K562 (cell line): ENCODE measurements at regions not wholly inside any gene's neighbourhood (a gene's known extent, or its start where the extent isn't known, plus 50 kb on each side); places are given as distances from the start of the nearest gene placed in this dataset.

Experiments used
- ATAC-seq: fragments of 200-7000 bp; cut with Tn5 transposase; 3 replicates; pipeline ENCODE4 v1.9.1; 2020; ENCODE audit warnings: moderate library complexity
- BruUV-seq: library from RNA; stranded (reverse); fragments of 400-500 nt; replicated peaks from 2 replicates; lab custom pipeline; 2021; lab: Mats Ljungman, UMichigan
- CTCF ChIA-PET: fragments of 300-600 bp; formaldehyde crosslinking; extraction: SDS; loops from one replicate; lab custom pipeline; 2021; ENCODE audit warnings: low intra/inter-chr PET ratio; lab: Yijun Ruan, JAX
- POLR2A ChIA-PET: fragments of 300-600, 350-650 bp; sonication (Branson Sonifier 250); formaldehyde crosslinking; extraction: SDS; loops from one replicate; lab custom pipeline; 2021; ENCODE audit warnings: antibody characterized with exemption, inconsistent platforms; lab: Yijun Ruan, JAX
- DNase-seq, 4 experiments: peaks; one replicate each; pipeline versions ENCODE4 v3.0.0 to v3.0.0-alpha.2; 2011 to 2018; ENCODE audit warnings: low spot score in 3 of 4, mixed read lengths in 3 of 4; ENCODE audit errors: extremely low read depth in 1 of 4
- FAIRE-seq: peaks from 2 replicates; lab custom pipeline; 2011; peaks lifted over from hg19 to GRCh38; lab: Jason Lieb, UNC
- H2AFZ ChIP-seq: 2 replicates; pipeline ENCODE4 v1.6.0; 2011; ENCODE audit warnings: low read depth, low read length, control low read depth, inconsistent platforms
- H3K27ac ChIP-seq: fragments of 200-600 bp; 3 replicates; pipeline ENCODE4 v1.8.0; 2011; ENCODE audit warnings: low read depth, mild to moderate bottlenecking, control low read depth, inconsistent platforms, low read length, moderate library complexity, mixed read lengths; ENCODE audit errors: extremely low read depth
- H3K27me3 ChIP-seq, 2 experiments: fragments of 300-600 bp in 1 of 2; 2 replicates in 1 of 2; 3 replicates in 1 of 2; pipeline versions ENCODE4 v1.6.0 to v1.8.0; 2011; ENCODE audit warnings: inconsistent platforms in 2 of 2, low read length in 2 of 2, mild to moderate bottlenecking in 1 of 2, mixed read lengths in 1 of 2, moderate library complexity in 1 of 2; ENCODE audit not compliant: control insufficient read depth in 2 of 2, insufficient read depth in 2 of 2
- H3K36me3 ChIP-seq: fragments of 300-600 bp; 3 replicates; pipeline ENCODE4 v1.8.0; 2011; ENCODE audit warnings: mild to moderate bottlenecking, low read length, inconsistent platforms; ENCODE audit not compliant: control insufficient read depth, insufficient read depth
- H3K4me1 ChIP-seq, 2 experiments: fragments of 200-600 bp in 1 of 2; replicated peaks in 1 of 2; 2 replicates in 1 of 2; 3 replicates in 1 of 2; pipeline versions ENCODE4 v1.5.1 to v1.8.0; 2011; ENCODE audit warnings: inconsistent platforms in 2 of 2, low read length in 2 of 2, mild to moderate bottlenecking in 1 of 2, mixed read lengths in 1 of 2, moderate library complexity in 1 of 2; ENCODE audit not compliant: control insufficient read depth in 2 of 2, insufficient read depth in 2 of 2
- H3K4me2 ChIP-seq: 2 replicates; pipeline ENCODE4 v1.6.1; 2011; ENCODE audit warnings: low read length, control low read depth, inconsistent platforms, mixed read lengths; ENCODE audit not compliant: insufficient read depth
- H3K4me3 ChIP-seq: fragments of 200-600 bp; sonication (generic), shearing (Covaris generic); 2 replicates; pipeline ENCODE4 v1.5.1; 2016; ENCODE audit warnings: control low read depth, inconsistent platforms
- H3K79me2 ChIP-seq: fragments of 200-600 bp; 3 replicates; pipeline ENCODE4 v1.8.0; 2011; ENCODE audit warnings: low read length, inconsistent platforms; ENCODE audit not compliant: control insufficient read depth, insufficient read depth
- H3K9ac ChIP-seq, 2 experiments: 2 replicates each; pipeline versions ENCODE4 v1.6.0 to v1.6.1; 2011; ENCODE audit warnings: low read depth in 2 of 2, low read length in 2 of 2, control low read depth in 1 of 2, inconsistent platforms in 1 of 2, mild to moderate bottlenecking in 1 of 2, mixed read lengths in 1 of 2; ENCODE audit not compliant: insufficient read depth in 1 of 2
- H3K9me1 ChIP-seq: one replicate; pipeline ENCODE4 v1.6.0; 2011; ENCODE audit warnings: inconsistent platforms, mild to moderate bottlenecking, low read length, moderate library complexity; ENCODE audit not compliant: control insufficient read depth, insufficient read depth
- H3K9me3 ChIP-seq: replicated peaks from 2 replicates; pipeline ENCODE4 v1.5.1; 2011; ENCODE audit warnings: low read depth, low read length, inconsistent platforms; ENCODE audit not compliant: control insufficient read depth, insufficient read depth
- H4K20me1 ChIP-seq: replicated peaks from 2 replicates; pipeline ENCODE4 v1.6.1; 2011; ENCODE audit warnings: low read length, inconsistent platforms, mixed read lengths; ENCODE audit not compliant: control insufficient read depth, insufficient read depth
- ARHGAP35 ChIP-seq: fragments of 450-650 bp; IDR thresholded peaks from 2 replicates; pipeline ENCODE4 v1.6.1; 2018; ENCODE audit not compliant: partially characterized antibody
- E2F3 ChIP-seq: fragments of 250-450 bp; sonication (Bioruptor Pico); IDR thresholded peaks from 2 replicates; pipeline ENCODE4 v1.4.0; 2020; ENCODE audit warnings: mild to moderate bottlenecking
- EGR1 ChIP-seq: fragments of 450-650 bp; conservative IDR thresholded peaks from 2 replicates; pipeline ENCODE4 v1.6.1; 2017; ENCODE audit warnings: mild to moderate bottlenecking
- ELK3 ChIP-seq: fragments of 450-650 bp; formaldehyde crosslinking; IDR thresholded peaks from 2 replicates; pipeline ENCODE4 v1.4.0; 2020; ENCODE audit warnings: mild to moderate bottlenecking
- GABPB2 ChIP-seq: fragments of 250-450 bp; sonication (Bioruptor Pico); conservative IDR thresholded peaks from 2 replicates; pipeline ENCODE4 v1.5.1; 2021; ENCODE audit warnings: mild to moderate bottlenecking
- GTF2F1 ChIP-seq: IDR thresholded peaks from 2 replicates; pipeline ENCODE4 v1.6.1; 2011; ENCODE audit warnings: low read depth, low read length, improper control_type of control experiment
- HMBOX1 ChIP-seq: sonication (generic); IDR thresholded peaks from 2 replicates; pipeline ENCODE4 v1.6.1; 2016
- MCM7 ChIP-seq, 2 experiments: fragments of 450-650 bp; IDR thresholded peaks; 2 replicates each; pipeline ENCODE4 v1.6.1; 2016 to 2018
- MEF2D ChIP-seq: conservative IDR thresholded peaks from 2 replicates; pipeline ENCODE4 v1.6.1; 2016; ENCODE audit warnings: low read depth, missing genetic modification characterization, missing compliant biosample characterization
- NKRF ChIP-seq: fragments of 450-650 bp; IDR thresholded peaks from 2 replicates; pipeline ENCODE4 v1.6.1; 2016; ENCODE audit warnings: borderline replicate concordance
- PURB ChIP-seq: sonication (generic); formaldehyde crosslinking; IDR thresholded peaks from 2 replicates; pipeline ENCODE4 v1.9.0; 2021; ENCODE audit warnings: low read depth, mild to moderate bottlenecking, missing genetic modification reagents
- ZNF316 ChIP-seq: fragments of 450-650 bp; IDR thresholded peaks from 2 replicates; pipeline ENCODE4 v1.6.1; 2016
- WGBS: fragments of 100-300 bp; shearing (Covaris generic); methylation state at CpG from one replicate; pipeline ENCODE4 v1.1.6; 2016; ENCODE audit warnings: low coverage, mixed read lengths; ENCODE audit not compliant: insufficient coverage; ENCODE audit errors: missing lambda C conversion rate; 5-methylcytosine and 5-hydroxymethylcytosine counted together
- in situ Hi-C: fragments of 300-500 bp; cut with MboI; formaldehyde crosslinking; loops from 4 replicates; pipeline ENCODE4 v1.15.0; 2018; ENCODE audit warnings: inconsistent platforms, mixed read lengths
- intact Hi-C: fragments of 100-400 bp; cut with micrococcal nuclease; formaldehyde crosslinking; loops from 2 replicates; pipeline ENCODE4 v1.14.2; 2022

DNA sequence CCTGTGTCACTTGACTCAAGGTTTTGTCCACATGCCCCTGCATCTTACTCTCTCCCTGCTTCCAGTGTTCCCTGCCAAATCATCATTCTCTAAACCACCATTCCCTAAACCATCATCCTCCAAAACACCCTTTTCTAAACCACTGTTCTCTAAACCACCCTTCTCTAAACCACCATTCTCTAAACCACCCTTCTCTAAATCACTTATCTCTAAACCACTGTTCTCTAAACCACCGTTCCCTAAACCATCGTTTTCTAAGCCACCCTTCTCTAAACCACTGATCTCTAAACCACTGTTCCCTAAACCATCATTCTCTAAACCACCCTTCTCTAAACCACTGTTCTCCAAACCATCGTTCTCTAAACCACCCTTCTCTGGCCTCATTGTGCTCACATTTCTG lies 142.1 kb downstream of the CXCL12 start (continued):
- no peak for TF ChIP-seq EGR1
- no peak for TF ChIP-seq E2F3 (CRISPR knock-in tag)
- no peak for TF ChIP-seq ZNF316
- 0 out of 4 replicates have a peak, but pooled peaks of 1 of the 2 experiments have one; percentile 69 for TF ChIP-seq MCM7 (IDR thresholded peaks at IDR 0.05)
- TF ChIP-seq ARHGAP35: no peak
- TF ChIP-seq GABPB2: no peak
- TF ChIP-seq HMBOX1: peak; percentile 64; the same call in 1 of the 2 replicates
- TF ChIP-seq GTF2F1: no peak
- TF ChIP-seq ELK3 (CRISPR knock-in tag): no peak

- CTCF ChIA-PET: no interaction called here
- Histone ChIP-seq H3K9me1 (no peaks in the 10 kb centered on the region), H3K9me3 (no peaks in the 10 kb centered on the region), H3K9ac (no peak overlapping the region), H4K20me1 (no peaks in the 10 kb centered on the region), H3K27ac (no peak overlapping the region), H2AFZ (no peak overlapping the region), H3K79me2 (no peaks in the 10 kb centered on the region), H3K27me3 (no peaks in the 10 kb centered on the region), H3K4me2 (no peak overlapping the region), H3K36me3 (no peaks in the 10 kb centered on the region), H3K4me1 (peaks cover 4 to 11% of the 10 kb centered on the region in 2 experiments; a peak in 2 of 5 replicates), H3K4me3 (no peak overlapping the region)
- 0% methylated on average over 2 of the region's 2 CpGs for WGBS
- no TSS peak for BruUV-seq
- in situ Hi-C loops: no loop called here
- POLR2A ChIA-PET: interaction anchor here (0.6 to 1.1 kb wide), 2 partner anchors 8 to 40 kb away, joined by 3 to 4 read pairs; no protein-coding TSS in a partner anchor
- no peak for FAIRE-seq
- no peak for ATAC-seq
- TF ChIP-seq MEF2D (tag) (no peak), PURB (no peak), NKRF (no peak)
- no peak for DNase-seq
- intact Hi-C loops: no loop called here
These were observed 142.8 kb downstream of the CXCL12 start for GRCh38 chr10:44242091-44242490.
